Activated naive CD8-positive, alpha-beta T cell treated with anti-CD3 and anti-CD28 coated beads, Interleukin-2, amount 50 U/mL, for 24 hours (primary cell): ENCODE measurements at regions not wholly inside any gene's neighbourhood (a gene's known extent, or its start where the extent isn't known, plus 50 kb on each side); places are given as distances from the start of the nearest gene placed in this dataset.
"Not testable (repeated sequence)": the region's sequence is repeated elsewhere in the genome, so short reads cannot be mapped to it uniquely, and the experiment has no call there.

ENCODE experiments used
- ATAC-seq: fragments of 150-1000 bp; cut with Tn5 transposase; one replicate; pipeline ENCODE4 v1.10.0; 2021
- DNase-seq: peaks from one replicate; pipeline ENCODE4 v3.0.0; 2021
- H3K27ac Mint-ChIP-seq: one replicate; pipeline ENCODE4 v1.8.0; 2021; ENCODE audit warnings: mild to moderate bottlenecking, mixed read lengths
- H3K27me3 Mint-ChIP-seq: one replicate; pipeline ENCODE4 v1.8.0; 2021; ENCODE audit warnings: mixed read lengths
- H3K36me3 Mint-ChIP-seq: one replicate; pipeline ENCODE4 v1.8.0; 2021; ENCODE audit warnings: low read depth, mixed read lengths
- H3K4me1 Mint-ChIP-seq: one replicate; pipeline ENCODE4 v1.8.0; 2021; ENCODE audit warnings: mixed read lengths
- H3K4me3 Mint-ChIP-seq: one replicate; pipeline ENCODE4 v1.8.0; 2021; ENCODE audit warnings: mild to moderate bottlenecking, moderate library complexity, mixed read lengths
- H3K9me3 Mint-ChIP-seq: one replicate; pipeline ENCODE4 v1.8.0; 2021; ENCODE audit warnings: mixed read lengths

- Mint-ChIP-seq H3K27me3 (peaks cover 2% of the 10 kb centered on the region), H3K9me3 (peaks cover 6% of the 10 kb centered on the region), H3K4me1 (peaks cover 59% of the 10 kb centered on the region), H3K4me3 (no peak overlapping the region), H3K36me3 (peaks cover 2% of the 10 kb centered on the region), H3K27ac (peak overlapping the region; percentile 33)
- ATAC-seq = no peak
- DNase-seq = no peak
Observed at GRCh38 chr10:4243169-4243568, 458.2 kb upstream of the KLF6 start.

- Mint-ChIP-seq H3K4me1 (peaks cover 58% of the 10 kb centered on the region), H3K36me3 (peaks cover 2% of the 10 kb centered on the region), H3K9me3 (peaks cover 6% of the 10 kb centered on the region), H3K27ac (peak overlapping the region; percentile 33), H3K4me3 (peak overlapping the region; percentile 2), H3K27me3 (peaks cover 2% of the 10 kb centered on the region)
- no peak for DNase-seq
- ATAC-seq = no peak
Observed at GRCh38 chr10:4242561-4243035, 457.6 kb upstream of the KLF6 start.

- no peak overlapping the region for H3K4me3 Mint-ChIP-seq
- H3K27me3 Mint-ChIP-seq = peaks cover 2% of the 10 kb centered on the region
- DNase-seq (no peak), ATAC-seq (no peak)
- H3K9me3 Mint-ChIP-seq = peaks cover 14% of the 10 kb centered on the region
- peaks cover 51% of the 10 kb centered on the region for H3K4me1 Mint-ChIP-seq
- H3K36me3 Mint-ChIP-seq = peaks cover 2% of the 10 kb centered on the region
- H3K27ac Mint-ChIP-seq = no peak overlapping the region
Observed at GRCh38 chr10:4241724-4242345, 456.8 kb upstream of the KLF6 start.

- Mint-ChIP-seq H3K9me3 (peaks cover 13% of the 10 kb centered on the region), H3K36me3 (no peaks in the 10 kb centered on the region), H3K27me3 (peaks cover 2% of the 10 kb centered on the region), H3K4me3 (no peak overlapping the region), H3K4me1 (peaks cover 39% of the 10 kb centered on the region), H3K27ac (no peak overlapping the region)
- DNase-seq = no peak
- no peak for ATAC-seq
Observed at GRCh38 chr10:4240608-4241197, 455.7 kb upstream of the KLF6 start.

GRCh38 chr10:4239186-4239585, 454.2 kb upstream of the KLF6 start:
- H3K4me1 Mint-ChIP-seq = peaks cover 35% of the 10 kb centered on the region
- H3K4me3 Mint-ChIP-seq = no peak overlapping the region
- DNase-seq (no peak), ATAC-seq (no peak)
- peaks cover 10% of the 10 kb centered on the region for H3K9me3 Mint-ChIP-seq
- no peaks in the 10 kb centered on the region for H3K36me3 Mint-ChIP-seq
- peaks cover 2% of the 10 kb centered on the region for H3K27me3 Mint-ChIP-seq
- no peak overlapping the region for H3K27ac Mint-ChIP-seq

GRCh38 chr10:4236905-4237304, 451.9 kb upstream of the KLF6 start:
- H3K4me1 Mint-ChIP-seq = peaks cover 13% of the 10 kb centered on the region
- not testable (repeated sequence) for H3K4me3 Mint-ChIP-seq, H3K27ac Mint-ChIP-seq, H3K9me3 Mint-ChIP-seq, ATAC-seq, H3K27me3 Mint-ChIP-seq, DNase-seq, H3K36me3 Mint-ChIP-seq

- H3K27ac Mint-ChIP-seq = peak overlapping the region; percentile 4
- H3K4me1 Mint-ChIP-seq = peaks cover 10% of the 10 kb centered on the region
- H3K4me3 Mint-ChIP-seq = no peak overlapping the region
- H3K27me3 Mint-ChIP-seq = no peaks in the 10 kb centered on the region
- DNase-seq (peak; percentile 17), ATAC-seq (peak; percentile 86)
- no peaks in the 10 kb centered on the region for H3K36me3 Mint-ChIP-seq
- peaks cover 10% of the 10 kb centered on the region for H3K9me3 Mint-ChIP-seq
Observed at GRCh38 chr10:4234661-4235060, 449.7 kb upstream of the KLF6 start.

- no peak overlapping the region for H3K27ac Mint-ChIP-seq
- no peaks in the 10 kb centered on the region for H3K9me3 Mint-ChIP-seq
- H3K27me3 Mint-ChIP-seq = no peaks in the 10 kb centered on the region
- no peak overlapping the region for H3K4me3 Mint-ChIP-seq
- DNase-seq = no peak
- no peaks in the 10 kb centered on the region for H3K36me3 Mint-ChIP-seq
- H3K4me1 Mint-ChIP-seq = peaks cover 10% of the 10 kb centered on the region
- no peak for ATAC-seq
Observed at GRCh38 chr10:4231439-4231838, 446.4 kb upstream of the KLF6 start.

- Mint-ChIP-seq H3K9me3 (no peaks in the 10 kb centered on the region), H3K4me1 (peaks cover 6% of the 10 kb centered on the region), H3K27ac (no peak overlapping the region), H3K4me3 (no peak overlapping the region), H3K36me3 (no peaks in the 10 kb centered on the region), H3K27me3 (no peaks in the 10 kb centered on the region)
- no peak for ATAC-seq
- no peak for DNase-seq
Observed at GRCh38 chr10:4230036-4230435, 445.0 kb upstream of the KLF6 start.

- H3K4me3 Mint-ChIP-seq = no peak overlapping the region
- no peak for ATAC-seq
- H3K9me3 Mint-ChIP-seq = no peaks in the 10 kb centered on the region
- no peaks in the 10 kb centered on the region for H3K36me3 Mint-ChIP-seq
- no peak for DNase-seq
- no peaks in the 10 kb centered on the region for H3K4me1 Mint-ChIP-seq
- no peak overlapping the region for H3K27ac Mint-ChIP-seq
- H3K27me3 Mint-ChIP-seq = no peaks in the 10 kb centered on the region
Observed at GRCh38 chr10:4229106-4229505, 444.1 kb upstream of the KLF6 start.

GRCh38 chr10:4227586-4227985, 442.6 kb upstream of the KLF6 start:
- no peaks in the 10 kb centered on the region for H3K9me3 Mint-ChIP-seq
- no peak overlapping the region for H3K4me3 Mint-ChIP-seq
- ATAC-seq = no peak
- DNase-seq = no peak
- H3K36me3 Mint-ChIP-seq = no peaks in the 10 kb centered on the region
- no peaks in the 10 kb centered on the region for H3K4me1 Mint-ChIP-seq
- no peaks in the 10 kb centered on the region for H3K27me3 Mint-ChIP-seq
- H3K27ac Mint-ChIP-seq = no peak overlapping the region

- no peaks in the 10 kb centered on the region for H3K9me3 Mint-ChIP-seq
- H3K27me3 Mint-ChIP-seq = no peaks in the 10 kb centered on the region
- no peaks in the 10 kb centered on the region for H3K36me3 Mint-ChIP-seq
- no peak for DNase-seq
- no peak overlapping the region for H3K4me3 Mint-ChIP-seq
- no peak overlapping the region for H3K27ac Mint-ChIP-seq
- no peak for ATAC-seq
- H3K4me1 Mint-ChIP-seq = no peaks in the 10 kb centered on the region
Observed at GRCh38 chr10:4226941-4227540, 442.0 kb upstream of the KLF6 start.

- Mint-ChIP-seq H3K27me3 (peaks cover 3% of the 10 kb centered on the region), H3K27ac (no peak overlapping the region), H3K4me3 (no peak overlapping the region), H3K4me1 (peaks cover 13% of the 10 kb centered on the region), H3K9me3 (peaks cover 8% of the 10 kb centered on the region), H3K36me3 (peaks cover 6% of the 10 kb centered on the region)
- DNase-seq (no peak), ATAC-seq (no peak)
Observed at GRCh38 chr10:4224178-4224577, 439.2 kb upstream of the KLF6 start.

GRCh38 chr10:4221310-4221709, 436.3 kb upstream of the KLF6 start:
- not testable (repeated sequence) for H3K36me3 Mint-ChIP-seq, H3K27ac Mint-ChIP-seq, H3K27me3 Mint-ChIP-seq

GRCh38 chr10:4219901-4220300, 434.9 kb upstream of the KLF6 start:
- ATAC-seq (no peak), DNase-seq (no peak)
- Mint-ChIP-seq H3K36me3 (peaks cover 6% of the 10 kb centered on the region), H3K9me3 (peaks cover 8% of the 10 kb centered on the region), H3K4me3 (no peak overlapping the region), H3K27ac (no peak overlapping the region), H3K4me1 (peaks cover 28% of the 10 kb centered on the region), H3K27me3 (peaks cover 7% of the 10 kb centered on the region)

More at GRCh38 chr10:4221310-4221709, 436.3 kb upstream of the KLF6 start:
- DNase-seq (peak; percentile 5), ATAC-seq (peak; percentile 68)
- peaks cover 17% of the 10 kb centered on the region for H3K4me1 Mint-ChIP-seq
- H3K9me3 Mint-ChIP-seq, H3K4me3 Mint-ChIP-seq: not testable (repeated sequence)
